EH (cell line): ENCODE measurements at regions not wholly inside any gene's neighbourhood (a gene's known extent, or its start where the extent isn't known, plus 50 kb on each side); places are given as distances from the start of the nearest gene placed in this dataset.
"Not testable (repeated sequence)": the region's sequence is repeated elsewhere in the genome, so short reads cannot be mapped to it uniquely, and the experiment has no call there.

ENCODE experiments used
- DNase-seq: peaks from one replicate; pipeline ENCODE4 v3.0.0-alpha.2; 2015; ENCODE audit warnings: low read depth

GRCh38 chr14:43855556-43855955 lies 651.5 kb downstream of the FSCB start:
- no peak for DNase-seq

GRCh38 chr14:43853541-43853940 lies 653.5 kb downstream of the FSCB start:
- DNase-seq: no peak

GRCh38 chr14:43803076-43803689 lies 703.9 kb downstream of the FSCB start:
- no peak for DNase-seq

GRCh38 chr14:43795600-43796228 lies 711.4 kb downstream of the FSCB start:
- DNase-seq: no peak

GRCh38 chr14:43793579-43793978 lies 713.5 kb downstream of the FSCB start:
- no peak for DNase-seq

- no peak for DNase-seq
Measured at GRCh38 chr14:43792980-43793379, 714.1 kb downstream of the FSCB start.

GRCh38 chr14:43790681-43791080 lies 716.4 kb downstream of the FSCB start:
- DNase-seq: no peak

- DNase-seq: no peak
Measured at GRCh38 chr14:43789458-43789857, 717.6 kb downstream of the FSCB start.

GRCh38 chr14:43786066-43786762 lies 720.9 kb downstream of the FSCB start:
- no peak for DNase-seq

GRCh38 chr14:43784432-43784831 lies 722.7 kb downstream of the FSCB start:
- not testable (repeated sequence) for DNase-seq

GRCh38 chr14:43778937-43779639 lies 728.0 kb downstream of the FSCB start:
- DNase-seq: no peak

GRCh38 chr14:43778570-43778936 lies 728.5 kb downstream of the FSCB start:
- no peak for DNase-seq

GRCh38 chr14:43765474-43765873 lies 741.6 kb downstream of the FSCB start:
- DNase-seq: no peak

- no peak for DNase-seq
Measured at GRCh38 chr14:43764433-43764832, 742.6 kb downstream of the FSCB start.

GRCh38 chr14:43755707-43756106 lies 751.4 kb downstream of the FSCB start:
- DNase-seq: no peak

- DNase-seq: no peak
Measured at GRCh38 chr14:43754838-43755237, 752.2 kb downstream of the FSCB start.

- no peak for DNase-seq
Measured at GRCh38 chr14:43745746-43746145, 761.3 kb downstream of the FSCB start.

GRCh38 chr14:43735932-43736331 lies 771.2 kb downstream of the FSCB start:
- DNase-seq: no peak

GRCh38 chr14:43729143-43729542 lies 777.9 kb downstream of the FSCB start:
- no peak for DNase-seq

GRCh38 chr14:43706900-43707299 lies 800.2 kb downstream of the FSCB start:
- DNase-seq: no peak

- DNase-seq: not testable (repeated sequence)
Measured at GRCh38 chr14:43698561-43699284, 808.4 kb downstream of the FSCB start.

- DNase-seq: no peak
Measured at GRCh38 chr14:43697003-43697402, 810.1 kb downstream of the FSCB start.
